Activated CD4-positive, alpha-beta T cell treated with anti-CD3 and anti-CD28 coated beads, Interleukin-2, amount 10 ng/mL, durations not matched to agents 7 days and 5 days (primary cell): ENCODE measurements at regions not wholly inside any gene's neighbourhood (a gene's known extent, or its start where the extent isn't known, plus 50 kb on each side); places are given as distances from the start of the nearest gene placed in this dataset.
"Not testable (repeated sequence)": the region's sequence is repeated elsewhere in the genome, so short reads cannot be mapped to it uniquely, and the experiment has no call there.

Experiments
- CTCF ChIA-PET: fragments of 350-600 bp; sonication (Branson Sonifier 250); formaldehyde crosslinking; loops from one replicate; lab custom pipeline; 2021; ENCODE audit warnings: antibody characterized with exemption; lab: Charles Lee
- POLR2A ChIA-PET: fragments of 350-600 bp; sonication (Branson Sonifier 250); formaldehyde crosslinking; loops from one replicate; lab custom pipeline; 2021; ENCODE audit warnings: antibody characterized with exemption; lab: Charles Lee
- DNase-seq: peaks from one replicate; pipeline ENCODE4 v3.0.0-alpha.2; 2020
- H3K27ac Mint-ChIP-seq: one replicate; pipeline ENCODE4 v1.8.0; 2021; ENCODE audit warnings: mild to moderate bottlenecking, moderate library complexity, mixed read lengths
- H3K27me3 Mint-ChIP-seq: one replicate; pipeline ENCODE4 v1.8.0; 2021; ENCODE audit warnings: mixed read lengths
- H3K36me3 Mint-ChIP-seq: one replicate; pipeline ENCODE4 v1.8.0; 2021; ENCODE audit warnings: low read depth, mixed read lengths
- H3K4me1 Mint-ChIP-seq: one replicate; pipeline ENCODE4 v1.8.0; 2021; ENCODE audit warnings: mixed read lengths
- H3K4me3 Mint-ChIP-seq: one replicate; pipeline ENCODE4 v1.8.0; 2021; ENCODE audit warnings: mild to moderate bottlenecking, moderate library complexity, mixed read lengths
- H3K9me3 Mint-ChIP-seq: one replicate; pipeline ENCODE4 v1.8.0; 2021; ENCODE audit warnings: mixed read lengths

- H3K27me3 Mint-ChIP-seq = peaks cover 12% of the 10 kb centered on the region
- H3K4me3 Mint-ChIP-seq = no peak overlapping the region
- H3K9me3 Mint-ChIP-seq = peaks cover 9% of the 10 kb centered on the region
- no peak for DNase-seq
- ChIA-PET POLR2A (no interaction called here), CTCF (no interaction called here)
- no peaks in the 10 kb centered on the region for H3K36me3 Mint-ChIP-seq
- H3K4me1 Mint-ChIP-seq = peaks cover 6% of the 10 kb centered on the region
- H3K27ac Mint-ChIP-seq = no peak overlapping the region
Measured at GRCh38 chr12:27875677-27876076, 95.6 kb upstream of the MANSC4 start.

- Mint-ChIP-seq H3K4me1 (peaks cover 6% of the 10 kb centered on the region), H3K27me3 (no peaks in the 10 kb centered on the region), H3K9me3 (peaks cover 9% of the 10 kb centered on the region), H3K27ac (no peak overlapping the region), H3K36me3 (no peaks in the 10 kb centered on the region), H3K4me3 (no peak overlapping the region)
- ChIA-PET POLR2A (no interaction called here), CTCF (interaction anchor here (0.7 to 1.3 kb wide), 2 partner anchors 11 to 405 kb away, joined by 3 read pairs; no protein-coding TSS in a partner anchor)
- DNase-seq = no peak
Measured at GRCh38 chr12:27873010-27873409, 93.0 kb upstream of the MANSC4 start.

GRCh38 chr12:27871946-27872345 lies 91.9 kb upstream of the MANSC4 start:
- Mint-ChIP-seq H3K27ac (no peak overlapping the region), H3K27me3 (no peaks in the 10 kb centered on the region), H3K4me3 (no peak overlapping the region), H3K36me3 (no peaks in the 10 kb centered on the region), H3K9me3 (peaks cover 9% of the 10 kb centered on the region), H3K4me1 (peaks cover 6% of the 10 kb centered on the region)
- DNase-seq = no peak
- CTCF ChIA-PET = no interaction called here
- POLR2A ChIA-PET = no interaction called here

GRCh38 chr12:27870939-27871338 lies 90.9 kb upstream of the MANSC4 start:
- Mint-ChIP-seq H3K4me3 (no peak overlapping the region), H3K27me3 (no peaks in the 10 kb centered on the region), H3K27ac (no peak overlapping the region), H3K9me3 (peaks cover 9% of the 10 kb centered on the region), H3K4me1 (peaks cover 6% of the 10 kb centered on the region), H3K36me3 (no peaks in the 10 kb centered on the region)
- CTCF ChIA-PET = interaction anchor here (0.6 kb wide), 1 partner anchor 616 kb away, joined by 3 read pairs; no protein-coding TSS in a partner anchor
- DNase-seq = no peak
- POLR2A ChIA-PET = no interaction called here

GRCh38 chr12:27869567-27869966 lies 89.5 kb upstream of the MANSC4 start:
- H3K4me3 Mint-ChIP-seq = no peak overlapping the region
- peaks cover 6% of the 10 kb centered on the region for H3K9me3 Mint-ChIP-seq
- H3K36me3 Mint-ChIP-seq = no peaks in the 10 kb centered on the region
- CTCF ChIA-PET = no interaction called here
- POLR2A ChIA-PET = no interaction called here
- H3K27me3 Mint-ChIP-seq = no peaks in the 10 kb centered on the region
- no peak overlapping the region for H3K27ac Mint-ChIP-seq
- no peak for DNase-seq
- peaks cover 6% of the 10 kb centered on the region for H3K4me1 Mint-ChIP-seq

GRCh38 chr12:27868139-27868538 lies 88.1 kb upstream of the MANSC4 start:
- no peak overlapping the region for H3K27ac Mint-ChIP-seq
- ChIA-PET CTCF (no interaction called here), POLR2A (no interaction called here)
- H3K9me3 Mint-ChIP-seq = peaks cover 6% of the 10 kb centered on the region
- H3K4me3 Mint-ChIP-seq = no peak overlapping the region
- H3K4me1 Mint-ChIP-seq = peaks cover 10% of the 10 kb centered on the region
- no peak for DNase-seq
- no peaks in the 10 kb centered on the region for H3K27me3 Mint-ChIP-seq
- H3K36me3 Mint-ChIP-seq = no peaks in the 10 kb centered on the region

- POLR2A ChIA-PET = no interaction called here
- Mint-ChIP-seq H3K4me1 (peaks cover 10% of the 10 kb centered on the region), H3K27ac (no peak overlapping the region), H3K9me3 (peaks cover 2% of the 10 kb centered on the region), H3K4me3 (no peak overlapping the region), H3K36me3 (no peaks in the 10 kb centered on the region), H3K27me3 (no peaks in the 10 kb centered on the region)
- no peak for DNase-seq
- CTCF ChIA-PET = no interaction called here
Measured at GRCh38 chr12:27866373-27867101, 86.5 kb upstream of the MANSC4 start.

- Mint-ChIP-seq H3K27me3 (no peaks in the 10 kb centered on the region), H3K27ac (no peak overlapping the region), H3K36me3 (no peaks in the 10 kb centered on the region), H3K4me1 (peaks cover 3% of the 10 kb centered on the region), H3K9me3 (no peaks in the 10 kb centered on the region), H3K4me3 (no peak overlapping the region)
- POLR2A ChIA-PET = no interaction called here
- CTCF ChIA-PET = no interaction called here
- DNase-seq = no peak
Measured at GRCh38 chr12:27865421-27865820, 85.4 kb upstream of the MANSC4 start.

GRCh38 chr12:27864521-27864920 lies 84.5 kb upstream of the MANSC4 start:
- no peak overlapping the region for H3K27ac Mint-ChIP-seq
- peaks cover 3% of the 10 kb centered on the region for H3K4me1 Mint-ChIP-seq
- no peak for DNase-seq
- POLR2A ChIA-PET = no interaction called here
- H3K36me3 Mint-ChIP-seq = no peaks in the 10 kb centered on the region
- no peak overlapping the region for H3K4me3 Mint-ChIP-seq
- CTCF ChIA-PET = interaction anchor here (0.6 kb wide), 1 partner anchor 1456 kb away, joined by 3 read pairs; no protein-coding TSS in a partner anchor
- H3K9me3 Mint-ChIP-seq = no peaks in the 10 kb centered on the region
- no peaks in the 10 kb centered on the region for H3K27me3 Mint-ChIP-seq

- Mint-ChIP-seq H3K36me3 (no peaks in the 10 kb centered on the region), H3K9me3 (no peaks in the 10 kb centered on the region), H3K27ac (no peak overlapping the region), H3K4me3 (no peak overlapping the region), H3K27me3 (no peaks in the 10 kb centered on the region), H3K4me1 (peaks cover 3% of the 10 kb centered on the region)
- POLR2A ChIA-PET = no interaction called here
- CTCF ChIA-PET = no interaction called here
- no peak for DNase-seq
Measured at GRCh38 chr12:27863839-27864238, 83.8 kb upstream of the MANSC4 start.

GRCh38 chr12:27861428-27862167 lies 81.6 kb upstream of the MANSC4 start:
- ChIA-PET POLR2A (no interaction called here), CTCF (interaction anchor here (1.3 kb wide), 1 partner anchor 11 kb away, joined by 3 read pairs; no protein-coding TSS in a partner anchor)
- DNase-seq = no peak
- no peak overlapping the region for H3K4me3 Mint-ChIP-seq
- H3K9me3 Mint-ChIP-seq = no peaks in the 10 kb centered on the region
- no peak overlapping the region for H3K27ac Mint-ChIP-seq
- H3K27me3 Mint-ChIP-seq = peaks cover 4% of the 10 kb centered on the region
- no peaks in the 10 kb centered on the region for H3K36me3 Mint-ChIP-seq
- H3K4me1 Mint-ChIP-seq = peaks cover 3% of the 10 kb centered on the region

GRCh38 chr12:27859648-27860047 lies 79.6 kb upstream of the MANSC4 start:
- ChIA-PET CTCF (no interaction called here), POLR2A (no interaction called here)
- no peak for DNase-seq
- no peak overlapping the region for H3K27ac Mint-ChIP-seq
- no peak overlapping the region for H3K4me3 Mint-ChIP-seq
- H3K36me3 Mint-ChIP-seq = no peaks in the 10 kb centered on the region
- peaks cover 6% of the 10 kb centered on the region for H3K27me3 Mint-ChIP-seq
- H3K9me3 Mint-ChIP-seq = no peaks in the 10 kb centered on the region
- H3K4me1 Mint-ChIP-seq = peaks cover 3% of the 10 kb centered on the region

- H3K36me3 Mint-ChIP-seq, H3K9me3 Mint-ChIP-seq, POLR2A ChIA-PET, H3K27me3 Mint-ChIP-seq, H3K27ac Mint-ChIP-seq, H3K4me1 Mint-ChIP-seq, CTCF ChIA-PET, H3K4me3 Mint-ChIP-seq, DNase-seq: not testable (repeated sequence)
Measured at GRCh38 chr12:27857006-27857405, 77.0 kb upstream of the MANSC4 start.
